Activated naive CD4-positive, alpha-beta T cell treated with anti-CD3 and anti-CD28 coated beads, Interleukin-2, amount 50 U/mL, for 24 hours (primary cell): ENCODE measurements at regions not wholly inside any gene's neighbourhood (a gene's known extent, or its start where the extent isn't known, plus 50 kb on each side); places are given as distances from the start of the nearest gene placed in this dataset.
"Not testable (repeated sequence)": the region's sequence is repeated elsewhere in the genome, so short reads cannot be mapped to it uniquely, and the experiment has no call there.

Experiments used
- H3K27ac Mint-ChIP-seq: one replicate; pipeline ENCODE4 v1.8.0; 2021; ENCODE audit warnings: mild to moderate bottlenecking, mixed read lengths
- H3K27me3 Mint-ChIP-seq: one replicate; pipeline ENCODE4 v1.8.0; 2021; ENCODE audit warnings: mixed read lengths
- H3K36me3 Mint-ChIP-seq: one replicate; pipeline ENCODE4 v1.8.0; 2021; ENCODE audit warnings: mixed read lengths
- H3K4me1 Mint-ChIP-seq: one replicate; pipeline ENCODE4 v1.8.0; 2021; ENCODE audit warnings: mixed read lengths
- H3K4me3 Mint-ChIP-seq: one replicate; pipeline ENCODE4 v1.8.0; 2021; ENCODE audit warnings: mild to moderate bottlenecking, mixed read lengths
- H3K9me3 Mint-ChIP-seq: one replicate; pipeline ENCODE4 v1.8.0; 2021; ENCODE audit warnings: mixed read lengths

GRCh38 chr5:134471858-134472449 lies 53.5 kb upstream of the JADE2 start:
- H3K9me3 Mint-ChIP-seq, H3K4me1 Mint-ChIP-seq, H3K36me3 Mint-ChIP-seq, H3K27me3 Mint-ChIP-seq, H3K27ac Mint-ChIP-seq, H3K4me3 Mint-ChIP-seq: not testable (repeated sequence)

- no peaks in the 10 kb centered on the region for H3K27me3 Mint-ChIP-seq
- no peak overlapping the region for H3K4me3 Mint-ChIP-seq
- peaks cover 7% of the 10 kb centered on the region for H3K4me1 Mint-ChIP-seq
- no peaks in the 10 kb centered on the region for H3K36me3 Mint-ChIP-seq
- no peaks in the 10 kb centered on the region for H3K9me3 Mint-ChIP-seq
- H3K27ac Mint-ChIP-seq = no peak overlapping the region
These were observed 56.5 kb upstream of the JADE2 start for GRCh38 chr5:134468921-134469400.

GRCh38 chr5:134467231-134467630 lies 55.5 kb upstream of the CDKN2AIPNL start:
- Mint-ChIP-seq H3K4me3 (no peak overlapping the region), H3K36me3 (no peaks in the 10 kb centered on the region), H3K27me3 (no peaks in the 10 kb centered on the region), H3K4me1 (peaks cover 7% of the 10 kb centered on the region), H3K27ac (no peak overlapping the region), H3K9me3 (no peaks in the 10 kb centered on the region)

- H3K36me3 Mint-ChIP-seq = no peaks in the 10 kb centered on the region
- no peaks in the 10 kb centered on the region for H3K9me3 Mint-ChIP-seq
- H3K4me3 Mint-ChIP-seq = peak overlapping the region; percentile 81
- H3K27me3 Mint-ChIP-seq = no peaks in the 10 kb centered on the region
- H3K27ac Mint-ChIP-seq = peak overlapping the region; percentile 55
- peaks cover 7% of the 10 kb centered on the region for H3K4me1 Mint-ChIP-seq
These were observed 54.8 kb upstream of the CDKN2AIPNL start for GRCh38 chr5:134466241-134467069.

GRCh38 chr5:134465816-134466240 lies 54.1 kb upstream of the CDKN2AIPNL start:
- Mint-ChIP-seq H3K9me3 (no peaks in the 10 kb centered on the region), H3K27ac (no peak overlapping the region), H3K4me1 (peaks cover 7% of the 10 kb centered on the region), H3K27me3 (no peaks in the 10 kb centered on the region), H3K36me3 (no peaks in the 10 kb centered on the region), H3K4me3 (peak overlapping the region; percentile 81)

GRCh38 chr5:134464988-134465815 lies 53.5 kb upstream of the CDKN2AIPNL start:
- H3K9me3 Mint-ChIP-seq = no peaks in the 10 kb centered on the region
- peaks cover 7% of the 10 kb centered on the region for H3K4me1 Mint-ChIP-seq
- no peaks in the 10 kb centered on the region for H3K27me3 Mint-ChIP-seq
- H3K36me3 Mint-ChIP-seq = no peaks in the 10 kb centered on the region
- peak overlapping the region; percentile 65 for H3K27ac Mint-ChIP-seq
- peak overlapping the region; percentile 81 for H3K4me3 Mint-ChIP-seq

- H3K9me3 Mint-ChIP-seq = no peaks in the 10 kb centered on the region
- H3K4me1 Mint-ChIP-seq = peaks cover 7% of the 10 kb centered on the region
- H3K27me3 Mint-ChIP-seq = no peaks in the 10 kb centered on the region
- H3K27ac Mint-ChIP-seq = no peak overlapping the region
- H3K36me3 Mint-ChIP-seq = no peaks in the 10 kb centered on the region
- H3K4me3 Mint-ChIP-seq = no peak overlapping the region
These were observed 52.5 kb upstream of the CDKN2AIPNL start for GRCh38 chr5:134463991-134464760.

GRCh38 chr5:134463176-134463720 lies 51.6 kb upstream of the CDKN2AIPNL start:
- H3K4me3 Mint-ChIP-seq = no peak overlapping the region

GRCh38 chr5:134462761-134463160 lies 51.1 kb upstream of the CDKN2AIPNL start:
- no peaks in the 10 kb centered on the region for H3K36me3 Mint-ChIP-seq
- H3K27ac Mint-ChIP-seq = no peak overlapping the region
- peaks cover 7% of the 10 kb centered on the region for H3K4me1 Mint-ChIP-seq
- H3K27me3 Mint-ChIP-seq = no peaks in the 10 kb centered on the region
- no peaks in the 10 kb centered on the region for H3K9me3 Mint-ChIP-seq
- H3K4me3 Mint-ChIP-seq = no peak overlapping the region

More at GRCh38 chr5:134463176-134463720, 51.6 kb upstream of the CDKN2AIPNL start:
- Mint-ChIP-seq H3K9me3 (no peaks in the 10 kb centered on the region), H3K27me3 (no peaks in the 10 kb centered on the region), H3K4me1 (peaks cover 7% of the 10 kb centered on the region), H3K36me3 (no peaks in the 10 kb centered on the region), H3K27ac (no peak overlapping the region)

GRCh38 chr5:134462047-134462575 lies 50.4 kb upstream of the CDKN2AIPNL start:
- Mint-ChIP-seq H3K36me3 (no peaks in the 10 kb centered on the region), H3K9me3 (no peaks in the 10 kb centered on the region), H3K27me3 (no peaks in the 10 kb centered on the region), H3K4me1 (peaks cover 5% of the 10 kb centered on the region), H3K4me3 (no peak overlapping the region), H3K27ac (no peak overlapping the region)
